B cell (primary cell): ENCODE measurements at regions not wholly inside any gene's neighbourhood (a gene's known extent, or its start where the extent isn't known, plus 50 kb on each side); places are given as distances from the start of the nearest gene placed in this dataset.

Experiments used
- ATAC-seq: fragments of 200-7000 bp; cut with Tn5 transposase; one replicate; pipeline ENCODE4 v1.10.0; 2021; ENCODE audit warnings: low read depth, mild to moderate bottlenecking, moderate number of reproducible peaks, moderate library complexity
- CTCF ChIA-PET: fragments of 350-600 bp; sonication (Branson Sonifier 250); formaldehyde crosslinking; loops from one replicate; lab custom pipeline; 2021; ENCODE audit warnings: antibody characterized with exemption, inconsistent platforms; lab: Charles Lee
- POLR2A ChIA-PET: fragments of 350-600 bp; sonication (Branson Sonifier 250); formaldehyde crosslinking; loops from one replicate; lab custom pipeline; 2021; ENCODE audit warnings: antibody characterized with exemption; lab: Charles Lee
- DNase-seq: peaks from one replicate; pipeline ENCODE4 v3.0.0; 2013
- H2AFZ ChIP-seq: 2 replicates; pipeline ENCODE4 v1.6.1; 2012; ENCODE audit warnings: mild to moderate bottlenecking, low read depth, low read length; ENCODE audit not compliant: insufficient read depth, poor library complexity, severe bottlenecking
- H3K27ac ChIP-seq, 2 donors: 1 replicate in 1 of 2; 2 replicates in 1 of 2; pipeline ENCODE4 v1.5.1; 2012 to 2013; ENCODE audit warnings: low read length in 2 of 2, mild to moderate bottlenecking in 2 of 2, moderate library complexity in 1 of 2
- H3K27me3 ChIP-seq, 4 experiments: fragments of 200-600 bp in 1 of 4; sonication (generic) in 1 of 4; replicated peaks in 1 of 4; 1 replicate in 2 of 4; 2 replicates in 2 of 4; pipeline versions ENCODE4 v1.6.1 to v1.7.0; 2013 to 2016; ENCODE audit warnings: low read length in 3 of 4, mild to moderate bottlenecking in 2 of 4, mixed read lengths in 1 of 4, moderate library complexity in 1 of 4; ENCODE audit not compliant: insufficient read depth in 4 of 4, control insufficient read depth in 3 of 4; ENCODE audit errors: control extremely low read depth in 1 of 4
- H3K36me3 ChIP-seq, 2 experiments: replicated peaks in 1 of 2; 1 replicate in 1 of 2; 2 replicates in 1 of 2; pipeline versions ENCODE4 v1.6.1 to v1.7.1; 2013; ENCODE audit warnings: low read length in 1 of 2; ENCODE audit not compliant: insufficient read depth in 2 of 2, control insufficient read depth in 1 of 2; ENCODE audit errors: control extremely low read depth in 1 of 2, extremely low read depth in 1 of 2
- H3K4me1 ChIP-seq, 2 donors: fragments of 200-600 bp in 1 of 2; sonication (generic) in 1 of 2; 1 replicate in 1 of 2; 2 replicates in 1 of 2; pipeline versions ENCODE4 v1.5.1 to v1.6.1; 2013 to 2017; ENCODE audit warnings: low read length in 2 of 2; ENCODE audit not compliant: control insufficient read depth in 2 of 2, insufficient read depth in 2 of 2
- H3K4me2 ChIP-seq: replicated peaks from 2 replicates; pipeline ENCODE3; 2012; ENCODE audit warnings: mild to moderate bottlenecking, low read depth, low read length; ENCODE audit not compliant: poor library complexity, severe bottlenecking
- H3K4me3 ChIP-seq, 5 experiments: fragments of 200-600 bp in 1 of 5; sonication (generic) in 1 of 5; 1 replicate in 3 of 5; 2 replicates in 2 of 5; pipeline versions ENCODE4 v1.5.1 to v1.7.0; 2011 to 2016; ENCODE audit warnings: low read length in 4 of 5, mild to moderate bottlenecking in 4 of 5, low read depth in 2 of 5, control low read depth in 1 of 5, moderate library complexity in 1 of 5; ENCODE audit not compliant: insufficient read depth in 1 of 5; ENCODE audit errors: control extremely low read depth in 1 of 5, extremely low read depth in 1 of 5
- H3K79me2 ChIP-seq: fragments of 200-600 bp; sonication (generic); one replicate; pipeline ENCODE4 v1.6.0; 2016; ENCODE audit warnings: low read length; ENCODE audit not compliant: control insufficient read depth, insufficient read depth
- H3K9ac ChIP-seq: fragments of 200-600 bp; sonication (generic); 2 replicates; pipeline ENCODE4 v1.6.1; 2017; ENCODE audit warnings: mild to moderate bottlenecking, low read length, moderate library complexity
- H3K9me3 ChIP-seq, 3 donors: one replicate each; pipeline versions ENCODE4 v1.6.1 to v1.7.1; 2013; ENCODE audit warnings: low read length in 2 of 3; ENCODE audit not compliant: control insufficient read depth in 2 of 3, insufficient read depth in 1 of 3; ENCODE audit errors: control extremely low read depth in 1 of 3
- H4K20me1 ChIP-seq: 2 replicates; pipeline ENCODE4 v1.6.0; 2012; ENCODE audit warnings: mild to moderate bottlenecking, low read length; ENCODE audit not compliant: insufficient read depth, control insufficient read depth, poor library complexity, severe bottlenecking
- H3K27ac Mint-ChIP-seq: one replicate; pipeline ENCODE4 v1.8.0; 2021; ENCODE audit warnings: mixed read lengths
- H3K27me3 Mint-ChIP-seq: one replicate; pipeline ENCODE4 v1.8.0; 2021; ENCODE audit warnings: mixed read lengths
- H3K4me1 Mint-ChIP-seq: one replicate; pipeline ENCODE4 v1.8.0; 2021; ENCODE audit warnings: mixed read lengths
- H3K4me3 Mint-ChIP-seq: one replicate; pipeline ENCODE4 v1.8.0; 2021; ENCODE audit warnings: mixed read lengths
- H3K9me3 Mint-ChIP-seq: one replicate; pipeline ENCODE4 v1.8.0; 2022; ENCODE audit warnings: mixed read lengths; ENCODE audit not compliant: insufficient read depth
- EZH2 ChIP-seq: IDR thresholded peaks from 2 replicates; pipeline ENCODE4 v1.6.1; 2012; ENCODE audit warnings: borderline replicate concordance, low read depth, mild to moderate bottlenecking, moderate library complexity, low read length; ENCODE audit not compliant: insufficient read depth, poor library complexity, severe bottlenecking
- WGBS: methylation state at CpG from one replicate; pipeline ENCODE4 v1.1.5; 2013; ENCODE audit warnings: missing lambda C conversion rate; ENCODE audit not compliant: insufficient coverage; 5-methylcytosine and 5-hydroxymethylcytosine counted together
- intact Hi-C: fragments of 100-400 bp; cut with micrococcal nuclease; formaldehyde crosslinking; loops from one replicate; pipeline ENCODE4 v1.10.0; 2022
- TF ChIP-seq, protein P1 (sequence below): fragments of 200-600 bp; IDR thresholded peaks from one replicate; pipeline ENCODE4 v1.8.0; 2022; ENCODE audit warnings: antibody characterized with exemption, mild to moderate bottlenecking

DNA sequence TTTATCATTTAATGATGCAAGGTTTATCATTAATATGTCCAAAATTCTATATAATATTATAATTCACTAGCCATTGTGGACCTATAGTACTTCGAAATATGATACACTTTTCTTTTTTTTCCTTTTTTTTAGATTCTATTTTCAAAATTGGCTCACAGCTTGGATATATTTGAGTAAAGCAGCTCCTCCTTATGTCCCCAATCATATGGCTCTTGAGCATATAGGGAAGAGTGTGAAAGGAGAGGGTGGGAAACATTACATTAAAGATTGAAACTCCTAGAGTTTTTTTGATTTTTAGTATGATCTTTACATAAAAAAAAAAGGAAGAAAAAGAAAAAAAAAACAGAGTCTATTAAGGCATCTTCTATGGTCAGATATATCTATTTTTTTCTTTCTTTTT is 457.9 kb downstream of the RIT2 start:
- Mint-ChIP-seq H3K4me3 (no peak overlapping the region), H3K27me3 (no peaks in the 10 kb centered on the region), H3K9me3 (no peaks in the 10 kb centered on the region), H3K27ac (no peak overlapping the region), H3K4me1 (no peaks in the 10 kb centered on the region)
- TF ChIP-seq, protein P1, sequence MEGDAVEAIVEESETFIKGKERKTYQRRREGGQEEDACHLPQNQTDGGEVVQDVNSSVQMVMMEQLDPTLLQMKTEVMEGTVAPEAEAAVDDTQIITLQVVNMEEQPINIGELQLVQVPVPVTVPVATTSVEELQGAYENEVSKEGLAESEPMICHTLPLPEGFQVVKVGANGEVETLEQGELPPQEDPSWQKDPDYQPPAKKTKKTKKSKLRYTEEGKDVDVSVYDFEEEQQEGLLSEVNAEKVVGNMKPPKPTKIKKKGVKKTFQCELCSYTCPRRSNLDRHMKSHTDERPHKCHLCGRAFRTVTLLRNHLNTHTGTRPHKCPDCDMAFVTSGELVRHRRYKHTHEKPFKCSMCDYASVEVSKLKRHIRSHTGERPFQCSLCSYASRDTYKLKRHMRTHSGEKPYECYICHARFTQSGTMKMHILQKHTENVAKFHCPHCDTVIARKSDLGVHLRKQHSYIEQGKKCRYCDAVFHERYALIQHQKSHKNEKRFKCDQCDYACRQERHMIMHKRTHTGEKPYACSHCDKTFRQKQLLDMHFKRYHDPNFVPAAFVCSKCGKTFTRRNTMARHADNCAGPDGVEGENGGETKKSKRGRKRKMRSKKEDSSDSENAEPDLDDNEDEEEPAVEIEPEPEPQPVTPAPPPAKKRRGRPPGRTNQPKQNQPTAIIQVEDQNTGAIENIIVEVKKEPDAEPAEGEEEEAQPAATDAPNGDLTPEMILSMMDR: no peak
- no peak for TF ChIP-seq EZH2
- H3K9ac ChIP-seq: no peak overlapping the region
- no peak overlapping the region for H3K27ac ChIP-seq
- no peaks in the 10 kb centered on the region for H3K36me3 ChIP-seq
- H3K9me3 ChIP-seq: no peaks in the 10 kb centered on the region
- POLR2A ChIA-PET: no interaction called here
- H3K27me3 ChIP-seq: no peaks in the 10 kb centered on the region
- no peak overlapping the region for H3K4me2 ChIP-seq
- no peak overlapping the region for H3K4me3 ChIP-seq
- no peaks in the 10 kb centered on the region for H3K4me1 ChIP-seq
- WGBS: no CpG with 5 or more reads among the region's 1 CpG
- H3K79me2 ChIP-seq: no peaks in the 10 kb centered on the region
- no peak overlapping the region for H2AFZ ChIP-seq
- CTCF ChIA-PET: no interaction called here
- intact Hi-C loops: no loop called here
- H4K20me1 ChIP-seq: no peaks in the 10 kb centered on the region
- DNase-seq: no peak
- ATAC-seq: no peak

DNA sequence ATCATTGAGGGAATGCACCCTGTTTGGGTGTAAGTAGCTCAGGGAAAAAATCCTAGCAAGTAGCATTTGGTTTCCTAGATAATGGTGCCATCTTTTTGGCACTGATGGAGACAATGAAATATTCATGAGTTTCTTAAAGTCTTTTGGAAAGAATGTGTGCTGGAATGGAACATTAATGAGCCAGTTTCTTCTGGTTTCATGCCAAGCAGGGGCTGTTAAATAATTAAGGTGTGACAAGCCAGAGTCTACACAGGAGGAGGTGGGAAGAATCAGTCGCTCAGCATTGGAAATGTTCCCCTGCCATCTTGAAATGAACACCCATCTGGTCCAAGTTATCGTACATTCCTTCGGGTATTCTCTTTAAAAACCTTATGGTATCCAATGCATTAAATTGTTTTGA is 457.3 kb downstream of the RIT2 start:
- no peak overlapping the region for H3K4me3 Mint-ChIP-seq
- no peak overlapping the region for H2AFZ ChIP-seq
- DNase-seq (no peak), ATAC-seq (no peak)
- H3K27ac Mint-ChIP-seq: no peak overlapping the region
- H3K27ac ChIP-seq: no peak overlapping the region
- no peak overlapping the region for H3K4me3 ChIP-seq
- intact Hi-C loops: no loop called here
- TF ChIP-seq, protein P1: no peak
- no peak for TF ChIP-seq EZH2
- no peaks in the 10 kb centered on the region for H3K9me3 Mint-ChIP-seq
- H3K4me1 ChIP-seq: no peaks in the 10 kb centered on the region
- POLR2A ChIA-PET: no interaction called here
- H3K4me1 Mint-ChIP-seq: no peaks in the 10 kb centered on the region
- CTCF ChIA-PET: no interaction called here
- no peaks in the 10 kb centered on the region for H3K36me3 ChIP-seq
- H3K27me3 ChIP-seq: no peaks in the 10 kb centered on the region
- H4K20me1 ChIP-seq: no peaks in the 10 kb centered on the region
- no peak overlapping the region for H3K9ac ChIP-seq
- H3K9me3 ChIP-seq: no peaks in the 10 kb centered on the region
- H3K27me3 Mint-ChIP-seq: no peaks in the 10 kb centered on the region
- no peaks in the 10 kb centered on the region for H3K79me2 ChIP-seq
- no CpG with 5 or more reads among the region's 3 CpGs for WGBS
- no peak overlapping the region for H3K4me2 ChIP-seq
